Endodermal cell (in vitro differentiated cells): ENCODE measurements at regions not wholly inside any gene's neighbourhood (a gene's known extent, or its start where the extent isn't known, plus 50 kb on each side); places are given as distances from the start of the nearest gene placed in this dataset.

Experiments
- DNase-seq: peaks from one replicate; pipeline ENCODE4 v3.0.0-alpha.2; 2017
- H3K27ac ChIP-seq: 2 replicates; pipeline ENCODE4 v1.5.1; 2013; ENCODE audit warnings: mild to moderate bottlenecking, low read depth, low read length, moderate library complexity
- H3K27me3 ChIP-seq: 2 replicates; pipeline ENCODE4 v1.6.1; 2013; ENCODE audit warnings: mild to moderate bottlenecking, low read length, moderate library complexity; ENCODE audit not compliant: insufficient read depth, control insufficient read depth, poor library complexity, severe bottlenecking
- H3K36me3 ChIP-seq: 2 replicates; pipeline ENCODE4 v1.7.0; 2013; ENCODE audit warnings: mild to moderate bottlenecking, low read length, moderate library complexity; ENCODE audit not compliant: control insufficient read depth, insufficient read depth
- H3K4me1 ChIP-seq: one replicate; pipeline ENCODE4 v1.7.0; 2013; ENCODE audit warnings: low read length; ENCODE audit not compliant: control insufficient read depth, insufficient read depth
- H3K4me3 ChIP-seq: 2 replicates; pipeline ENCODE4 v1.5.1; 2013; ENCODE audit warnings: mild to moderate bottlenecking, low read length, moderate library complexity
- H3K9ac ChIP-seq: 2 replicates; pipeline ENCODE4 v1.6.1; 2013; ENCODE audit warnings: mild to moderate bottlenecking, low read length, moderate library complexity; ENCODE audit not compliant: poor library complexity, severe bottlenecking; ENCODE audit errors: extremely low read depth
- H3K9me3 ChIP-seq: 2 replicates; pipeline ENCODE4 v1.6.1; 2013; ENCODE audit warnings: mild to moderate bottlenecking, low read length, moderate library complexity; ENCODE audit not compliant: control insufficient read depth
- H3K27ac Mint-ChIP-seq: 2 replicates; pipeline ENCODE4 v1.8.0; 2020; ENCODE audit warnings: mixed read lengths
- H3K27me3 Mint-ChIP-seq: 2 replicates; pipeline ENCODE4 v1.8.0; 2021; ENCODE audit warnings: mild to moderate bottlenecking, mixed read lengths; ENCODE audit not compliant: insufficient read depth
- H3K36me3 Mint-ChIP-seq: 2 replicates; pipeline ENCODE4 v1.8.0; 2020; ENCODE audit warnings: low read depth, mixed read lengths
- H3K4me1 Mint-ChIP-seq: 2 replicates; pipeline ENCODE4 v1.8.0; 2020; ENCODE audit warnings: mixed read lengths
- H3K4me3 Mint-ChIP-seq: 2 replicates; pipeline ENCODE4 v1.8.0; 2020; ENCODE audit warnings: mild to moderate bottlenecking, moderate library complexity, mixed read lengths
- H3K9me3 Mint-ChIP-seq: 2 replicates; pipeline ENCODE4 v1.8.0; 2020; ENCODE audit warnings: mild to moderate bottlenecking, mixed read lengths
- CTCF ChIP-seq: fragments of 200-600 bp; sonication (generic); conservative IDR thresholded peaks from 2 replicates; pipeline ENCODE4 v1.5.0; 2021; ENCODE audit warnings: antibody characterized with exemption, mild to moderate bottlenecking
- WGBS, 2 experiments: methylation state at CpG; one replicate each; pipeline versions ENCODE4 v1.1.5 to v1.1.7; 2013; ENCODE audit warnings: missing lambda C conversion rate in 2 of 2, mixed read lengths in 1 of 2; ENCODE audit not compliant: insufficient coverage in 1 of 2, insufficient read length in 1 of 2; 5-methylcytosine and 5-hydroxymethylcytosine counted together

- no peaks in the 10 kb centered on the region for H3K36me3 Mint-ChIP-seq
- no peak overlapping the region for H3K27ac Mint-ChIP-seq
- Histone ChIP-seq H3K27me3 (no peaks in the 10 kb centered on the region), H3K4me1 (no peaks in the 10 kb centered on the region), H3K36me3 (no peaks in the 10 kb centered on the region), H3K9me3 (no peaks in the 10 kb centered on the region), H3K27ac (no peak overlapping the region), H3K4me3 (no peak overlapping the region), H3K9ac (no peak overlapping the region)
- H3K4me3 Mint-ChIP-seq, result no peak overlapping the region
- WGBS, 2 experiments, result 88 to 100% methylated on average over 1 to 4 of the region's 4 CpGs
- TF ChIP-seq CTCF, result no peak
- no peak for DNase-seq
- no peaks in the 10 kb centered on the region for H3K27me3 Mint-ChIP-seq
- H3K9me3 Mint-ChIP-seq, result no peaks in the 10 kb centered on the region
- no peaks in the 10 kb centered on the region for H3K4me1 Mint-ChIP-seq
Measured at GRCh38 chr4:141575884-141576283, 60.5 kb upstream of the IL15 start.

- no peak overlapping the region for H3K4me3 Mint-ChIP-seq
Measured at GRCh38 chr4:141576585-141577110, 59.7 kb upstream of the IL15 start.

GRCh38 chr4:141578451-141578850 is 57.9 kb upstream of the IL15 start:
- DNase-seq, result no peak
- no peak overlapping the region for H3K9ac ChIP-seq
- Mint-ChIP-seq H3K4me1 (no peaks in the 10 kb centered on the region), H3K9me3 (no peaks in the 10 kb centered on the region), H3K27ac (no peak overlapping the region), H3K4me3 (no peak overlapping the region), H3K27me3 (no peaks in the 10 kb centered on the region), H3K36me3 (no peaks in the 10 kb centered on the region)
- H3K27ac ChIP-seq, result no peak overlapping the region
- H3K4me3 ChIP-seq, result no peak overlapping the region
- H3K4me1 ChIP-seq, result no peaks in the 10 kb centered on the region
- TF ChIP-seq CTCF, result no peak
- no peaks in the 10 kb centered on the region for H3K36me3 ChIP-seq
- no peaks in the 10 kb centered on the region for H3K9me3 ChIP-seq
- no peaks in the 10 kb centered on the region for H3K27me3 ChIP-seq

More at GRCh38 chr4:141576585-141577110, 59.7 kb upstream of the IL15 start:
- Histone ChIP-seq H3K27me3 (no peaks in the 10 kb centered on the region), H3K9me3 (no peaks in the 10 kb centered on the region), H3K4me3 (no peak overlapping the region), H3K36me3 (no peaks in the 10 kb centered on the region), H3K9ac (no peak overlapping the region), H3K27ac (no peak overlapping the region), H3K4me1 (no peaks in the 10 kb centered on the region)
- no peaks in the 10 kb centered on the region for H3K4me1 Mint-ChIP-seq
- no peak overlapping the region for H3K27ac Mint-ChIP-seq
- H3K36me3 Mint-ChIP-seq, result no peaks in the 10 kb centered on the region
- H3K27me3 Mint-ChIP-seq, result no peaks in the 10 kb centered on the region
- WGBS, 2 experiments, result 89 to 93% methylated on average over 7 to 8 of the region's 8 CpGs
- DNase-seq, result no peak
- no peak for TF ChIP-seq CTCF
- no peaks in the 10 kb centered on the region for H3K9me3 Mint-ChIP-seq
